Right cardiac atrium (tissue), 5 donors: ENCODE measurements at regions not wholly inside any gene's neighbourhood (a gene's known extent, or its start where the extent isn't known, plus 50 kb on each side); places are given as distances from the start of the nearest gene placed in this dataset.
A peak's percentile ranks its signal among the peaks of the same experiment; 100 is the strongest.
"Not testable (repeated sequence)": the region's sequence is repeated elsewhere in the genome, so short reads cannot be mapped to it uniquely, and the experiment has no call there.

Experiments
- ATAC-seq, 2 donors: fragments of 200-7000 bp; cut with Tn5 transposase; one replicate each; pipeline versions ENCODE4 v1.8.0 to v1.9.1; 2020; ENCODE audit warnings: moderate library complexity in 2 of 2, mild to moderate bottlenecking in 1 of 2
- DNase-seq, 3 donors: peaks; one replicate each; pipeline ENCODE4 v3.0.0-alpha.2; 2020
- H3K27ac ChIP-seq: one replicate; pipeline ENCODE4 v1.5.1; 2013; ENCODE audit warnings: mild to moderate bottlenecking, low read length, control low read depth, moderate library complexity
- H3K27me3 ChIP-seq: one replicate; pipeline ENCODE4 v1.6.1; 2013; ENCODE audit not compliant: control insufficient read depth, insufficient read depth
- H3K4me1 ChIP-seq: one replicate; pipeline ENCODE4 v1.6.1; 2013; ENCODE audit warnings: low read length; ENCODE audit not compliant: control insufficient read depth, insufficient read depth
- H3K4me3 ChIP-seq: one replicate; pipeline ENCODE4 v1.5.1; 2013; ENCODE audit warnings: low read length, control low read depth
- H3K9me3 ChIP-seq: one replicate; pipeline ENCODE4 v1.6.1; 2013; ENCODE audit warnings: low read length; ENCODE audit not compliant: control insufficient read depth
- WGBS: extraction: QIAGEN DNeasy Blood & Tissue Kit; methylation state at CpG from one replicate; pipeline ENCODE4 v1.1.7; 2013; 5-methylcytosine and 5-hydroxymethylcytosine counted together
- intact Hi-C, 4 donors: fragments of 100-400 bp; cut with DNase I; formaldehyde crosslinking; loops; one replicate each; pipeline versions ENCODE4 v1.11.0 to v1.14.0; 2022 to 2023
- donor health status: healthy with polysubstance abuse.
- donor health status: DM: no; HTN: yes; CAD: no.
- donor health status: DM: no; HTN: no; CAD: no.
- donor health status: DM: no; HTN: yes; CAD: no; lungs with severe emphysema.
- donor health status: DM: yes; HTN: yes; CAD: no.

DNA sequence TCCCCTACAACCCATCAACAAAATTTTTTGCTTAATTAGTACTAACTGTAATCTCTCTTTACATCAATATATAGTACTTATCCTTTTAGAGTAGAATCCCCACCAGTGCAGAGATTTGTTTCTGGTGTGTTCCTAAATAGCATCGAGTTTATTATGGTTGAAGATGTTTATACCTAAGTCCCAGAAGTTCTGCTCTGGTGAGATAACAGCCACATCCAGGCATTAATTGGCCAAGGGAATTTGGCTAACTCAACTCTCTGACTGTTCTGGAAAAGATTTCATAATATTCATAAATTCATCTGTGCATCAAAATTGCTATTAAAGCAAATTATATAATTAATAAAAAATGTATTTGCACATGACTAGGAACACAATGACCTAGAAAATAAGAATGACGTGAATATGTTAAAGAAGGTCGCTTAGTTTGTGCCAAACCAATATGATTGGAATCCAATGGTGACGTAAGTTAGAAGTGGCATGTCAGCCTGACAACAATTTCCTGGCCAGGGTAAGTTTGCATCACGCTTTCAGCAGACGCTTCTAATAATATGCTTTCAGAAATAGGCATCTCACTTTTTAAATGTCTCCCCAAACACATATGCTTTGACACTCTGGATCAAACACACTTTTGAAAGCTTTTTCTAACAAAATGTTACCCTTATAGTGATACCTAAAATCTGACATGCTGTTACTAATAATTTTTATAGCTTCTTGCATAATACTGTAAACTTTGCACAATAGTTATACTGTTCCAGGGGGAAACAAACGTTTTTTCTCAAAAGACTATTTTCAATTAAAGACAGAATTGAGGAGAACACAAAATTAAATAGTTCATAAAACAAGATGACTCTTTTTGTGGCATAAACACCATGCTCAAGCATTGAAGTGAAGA is 236.7 kb downstream of the TENT5A start:
- intact Hi-C loops: no loop called here
- ATAC-seq: peak; percentile 70 to 76
- Histone ChIP-seq H3K27ac (no peak overlapping the region), H3K4me3 (peak overlapping the region; percentile 10), H3K27me3 (no peaks in the 10 kb centered on the region), H3K9me3 (no peaks in the 10 kb centered on the region), H3K4me1 (no peaks in the 10 kb centered on the region)
- no peak for DNase-seq
- 35% methylated on average over 7 of the region's 7 CpGs for WGBS

DNA sequence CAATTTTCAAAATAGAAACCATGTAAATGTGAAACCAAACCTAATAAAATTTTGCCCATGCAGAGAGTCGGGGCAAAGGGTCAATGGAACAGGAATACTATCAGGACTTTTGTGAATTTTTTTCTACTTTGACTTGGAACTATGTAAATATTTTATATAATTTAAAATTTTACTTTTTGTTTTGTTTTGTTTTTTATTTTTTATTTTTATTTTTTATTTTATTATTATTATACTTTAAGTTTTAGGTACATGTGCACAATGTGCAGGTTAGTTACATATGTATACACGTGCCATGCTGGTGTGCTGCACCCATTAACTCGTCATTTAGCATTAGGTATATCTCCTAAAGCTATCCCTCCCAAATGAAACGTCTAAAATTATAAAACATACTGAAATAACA is 238.3 kb downstream of the TENT5A start:
- WGBS: 77% methylated on average over 4 of the region's 4 CpGs
- H3K27ac ChIP-seq, DNase-seq, intact Hi-C loops, ATAC-seq, H3K4me1 ChIP-seq, H3K27me3 ChIP-seq, H3K9me3 ChIP-seq, H3K4me3 ChIP-seq: not testable (repeated sequence)

DNA sequence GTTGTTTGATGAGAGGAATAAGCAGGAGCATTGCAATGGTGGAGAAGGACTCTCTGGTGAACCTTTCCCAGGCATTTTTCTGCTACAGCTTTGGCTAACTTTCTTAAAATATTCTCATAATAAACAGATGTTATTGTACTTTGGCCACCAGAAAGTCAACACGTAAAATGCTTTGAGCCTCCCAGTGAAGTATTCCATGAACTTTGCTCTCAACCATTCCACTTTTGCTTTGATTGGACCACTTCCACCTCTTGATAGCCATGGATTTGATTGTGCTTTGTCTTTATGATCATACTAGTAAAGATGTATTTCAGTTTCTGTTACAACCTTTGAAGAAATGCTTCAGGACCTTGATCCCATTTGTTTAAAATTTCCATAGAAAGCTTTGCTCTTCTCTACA is 241.1 kb downstream of the TENT5A start:
- Histone ChIP-seq H3K4me1 (no peaks in the 10 kb centered on the region), H3K9me3 (no peaks in the 10 kb centered on the region), H3K27me3 (no peaks in the 10 kb centered on the region), H3K4me3 (no peak overlapping the region), H3K27ac (no peak overlapping the region)
- intact Hi-C loops: no loop called here
- no peak for DNase-seq
- 0% methylated on average over 1 of the region's 1 CpG for WGBS
- peak in 1 of 2 donors; percentile 38 for ATAC-seq

DNA sequence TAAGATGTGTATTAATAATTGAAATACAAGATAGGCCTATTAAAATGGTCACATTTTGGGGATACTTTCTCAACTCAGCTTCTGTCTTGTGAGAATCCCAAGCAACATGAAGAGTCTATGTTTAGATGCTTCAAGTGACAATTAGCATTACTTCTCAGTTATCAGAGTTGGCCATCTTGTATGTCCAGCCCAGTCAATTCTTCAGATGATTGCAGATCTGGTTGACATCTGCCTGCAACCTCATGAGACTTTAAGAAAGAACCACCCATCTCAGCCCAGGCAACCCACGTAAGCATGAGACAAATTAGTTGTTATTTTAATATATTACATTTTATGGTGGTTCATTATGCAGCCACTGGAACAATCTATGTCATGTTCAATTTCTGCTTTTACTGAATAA is 256.5 kb downstream of the TENT5A start:
- no peak overlapping the region for H3K27ac ChIP-seq
- H3K9me3 ChIP-seq: no peaks in the 10 kb centered on the region
- DNase-seq: no peak
- no peaks in the 10 kb centered on the region for H3K27me3 ChIP-seq
- H3K4me1 ChIP-seq: no peaks in the 10 kb centered on the region
- H3K4me3 ChIP-seq: no peak overlapping the region
- intact Hi-C loops: no loop called here
- ATAC-seq: no peak
- WGBS: 88% methylated on average over 1 of the region's 1 CpG

DNA sequence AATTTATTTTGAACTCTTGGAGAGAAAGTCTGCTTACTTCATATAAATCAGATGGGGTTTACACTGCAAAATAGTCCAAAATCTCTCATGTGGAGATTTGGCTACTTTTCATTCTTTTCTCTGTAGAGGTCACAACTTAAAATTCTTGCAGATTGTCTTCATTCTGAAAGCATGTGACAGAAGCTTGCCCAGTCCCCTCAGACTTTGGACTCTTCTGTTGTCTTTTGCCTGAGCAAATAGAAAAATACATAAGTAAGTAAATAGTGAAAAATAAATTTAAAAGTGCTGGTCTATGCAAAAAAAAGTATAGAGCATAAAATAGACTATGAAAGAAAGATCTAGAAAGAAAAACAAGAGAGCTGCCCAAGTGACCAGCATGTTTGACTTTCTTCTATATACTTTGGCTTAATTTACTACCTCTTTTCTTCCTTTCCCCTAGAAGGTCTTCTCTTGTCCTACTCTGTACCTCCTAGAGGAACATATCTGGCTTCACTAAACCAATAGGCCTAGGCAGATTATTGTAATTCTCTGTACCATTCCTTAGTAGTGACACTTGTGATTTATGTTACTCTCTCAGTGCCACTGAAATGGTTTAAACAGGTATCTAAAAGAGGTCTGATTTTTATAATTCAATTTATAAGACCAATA is 260.9 kb downstream of the TENT5A start:
- H3K4me3 ChIP-seq: no peak overlapping the region
- no peaks in the 10 kb centered on the region for H3K27me3 ChIP-seq
- DNase-seq (no peak), ATAC-seq (no peak)
- intact Hi-C loops: no loop called here
- no peaks in the 10 kb centered on the region for H3K9me3 ChIP-seq
- H3K4me1 ChIP-seq: no peaks in the 10 kb centered on the region
- no peak overlapping the region for H3K27ac ChIP-seq

DNA sequence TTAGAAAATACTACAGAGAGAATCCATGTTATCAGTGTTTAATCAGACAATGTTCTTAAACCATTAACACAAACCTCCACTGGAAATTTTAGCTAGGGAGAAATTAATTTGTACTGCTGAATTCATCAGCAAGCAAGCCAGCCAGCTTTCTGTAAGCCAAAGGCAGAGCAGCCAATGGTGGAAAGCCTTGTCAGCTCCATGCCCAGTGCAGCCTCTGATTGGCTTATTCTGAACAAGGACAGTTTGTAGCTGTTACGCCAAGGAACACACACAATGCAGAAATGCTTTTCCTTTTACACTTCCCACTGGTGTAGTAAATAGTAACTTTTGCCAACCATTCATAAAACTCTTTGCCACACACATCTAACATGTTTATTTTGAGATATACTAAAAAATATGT is 265.0 kb downstream of the TENT5A start:
- 41% methylated on average over 1 of the region's 1 CpG for WGBS
- ATAC-seq: peak; percentile 90 to 97
- Histone ChIP-seq H3K27ac (no peak overlapping the region), H3K4me1 (no peaks in the 10 kb centered on the region), H3K27me3 (no peaks in the 10 kb centered on the region), H3K4me3 (peak overlapping the region; percentile 32), H3K9me3 (no peaks in the 10 kb centered on the region)
- peak; percentile 63 to 84 (median 69) for DNase-seq
- intact Hi-C loops: no loop called here

DNA sequence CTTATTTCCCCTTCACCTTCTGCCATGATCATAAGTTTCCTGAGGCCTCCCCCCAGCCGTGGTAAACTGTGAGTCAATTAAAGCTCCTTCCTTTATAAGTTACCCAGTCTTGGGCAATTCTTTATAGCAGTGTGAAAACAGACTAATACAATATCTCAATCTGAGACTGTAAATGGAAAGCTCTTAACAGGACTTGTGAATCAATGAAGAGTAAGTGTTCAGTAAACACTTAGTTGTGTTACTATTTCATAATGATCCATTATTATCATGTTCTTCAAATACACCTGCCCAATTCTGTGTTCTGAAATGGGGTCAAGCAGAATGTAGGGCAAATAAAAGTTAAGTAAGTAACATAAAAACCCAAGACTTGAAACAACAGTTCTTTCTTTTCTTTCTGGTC is 266.2 kb downstream of the TENT5A start:
- 62% methylated on average over 1 of the region's 1 CpG for WGBS
- no peak for ATAC-seq
- Histone ChIP-seq H3K27ac (no peak overlapping the region), H3K27me3 (no peaks in the 10 kb centered on the region), H3K9me3 (no peaks in the 10 kb centered on the region), H3K4me3 (no peak overlapping the region), H3K4me1 (no peaks in the 10 kb centered on the region)
- no peak for DNase-seq
- intact Hi-C loops: no loop called here

DNA sequence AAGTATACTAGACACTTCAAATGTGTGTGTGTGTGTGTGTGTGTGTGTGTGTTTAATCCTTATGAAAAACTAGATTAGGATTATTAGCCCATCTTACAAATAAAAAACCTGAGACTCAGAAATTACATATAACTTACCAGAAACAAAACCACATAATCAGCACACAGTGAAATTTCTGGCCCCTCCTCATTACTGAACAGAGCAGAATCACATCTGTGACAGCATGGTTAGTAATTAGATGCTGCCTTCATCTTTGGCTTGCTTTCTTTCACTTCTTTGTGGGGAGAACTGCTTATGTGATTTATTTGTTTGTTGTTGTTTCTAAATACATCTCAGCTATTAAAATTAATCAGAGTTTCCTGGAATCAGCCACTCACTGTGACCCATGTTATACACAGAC is 267.1 kb downstream of the TENT5A start:
- no peaks in the 10 kb centered on the region for H3K4me1 ChIP-seq
- no peak for DNase-seq
- H3K9me3 ChIP-seq: no peaks in the 10 kb centered on the region
- H3K27ac ChIP-seq: no peak overlapping the region
- intact Hi-C loops: no loop called here
- H3K4me3 ChIP-seq: no peak overlapping the region
- no peaks in the 10 kb centered on the region for H3K27me3 ChIP-seq
- no peak for ATAC-seq

DNA sequence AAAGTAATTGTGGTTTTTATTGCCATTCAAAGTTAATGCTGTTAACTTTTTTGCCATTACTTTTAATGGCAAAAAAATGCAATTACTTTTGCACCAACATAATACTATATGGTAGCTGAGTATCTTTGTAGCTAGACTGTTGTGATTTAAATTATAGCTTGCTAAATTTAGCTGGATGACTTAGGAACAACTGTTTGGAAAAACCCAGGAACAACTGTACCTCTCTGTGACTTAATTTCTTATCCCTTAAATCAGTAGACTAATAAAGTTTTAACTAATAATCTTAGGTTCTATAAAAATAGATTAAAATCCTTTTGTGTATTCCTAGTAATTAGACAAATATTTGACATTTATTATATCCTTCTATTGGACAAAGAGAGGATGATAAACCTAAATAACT is 268.2 kb downstream of the TENT5A start:
- intact Hi-C loops: no loop called here
- Histone ChIP-seq H3K4me1 (no peaks in the 10 kb centered on the region), H3K9me3 (no peaks in the 10 kb centered on the region), H3K27ac (no peak overlapping the region), H3K27me3 (no peaks in the 10 kb centered on the region), H3K4me3 (no peak overlapping the region)
- ATAC-seq: no peak
- DNase-seq: no peak

DNA sequence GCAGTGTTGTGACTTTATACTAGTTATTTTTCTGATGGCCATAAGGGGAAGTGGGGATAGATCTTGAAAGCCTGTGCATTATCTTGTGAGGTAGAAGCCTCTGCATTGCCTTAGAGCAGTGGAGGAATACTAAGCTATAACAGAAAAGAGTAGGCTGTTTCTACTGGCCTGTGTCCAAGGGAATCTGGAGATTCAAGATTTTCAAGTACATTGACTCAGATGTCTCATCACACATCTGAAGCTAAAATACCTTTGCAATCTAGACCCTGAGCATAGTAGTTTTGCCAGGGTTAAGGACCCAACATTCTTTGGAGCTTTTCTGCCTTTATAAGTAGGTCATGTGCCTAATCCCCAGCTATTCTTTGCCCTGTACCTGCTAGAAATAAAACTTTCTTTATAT is 272.3 kb downstream of the TENT5A start:
- H3K4me1 ChIP-seq: no peaks in the 10 kb centered on the region
- H3K27ac ChIP-seq: no peak overlapping the region
- ATAC-seq (no peak), DNase-seq (no peak)
- H3K27me3 ChIP-seq: no peaks in the 10 kb centered on the region
- H3K4me3 ChIP-seq: no peak overlapping the region
- intact Hi-C loops: no loop called here
- H3K9me3 ChIP-seq: no peaks in the 10 kb centered on the region

DNA sequence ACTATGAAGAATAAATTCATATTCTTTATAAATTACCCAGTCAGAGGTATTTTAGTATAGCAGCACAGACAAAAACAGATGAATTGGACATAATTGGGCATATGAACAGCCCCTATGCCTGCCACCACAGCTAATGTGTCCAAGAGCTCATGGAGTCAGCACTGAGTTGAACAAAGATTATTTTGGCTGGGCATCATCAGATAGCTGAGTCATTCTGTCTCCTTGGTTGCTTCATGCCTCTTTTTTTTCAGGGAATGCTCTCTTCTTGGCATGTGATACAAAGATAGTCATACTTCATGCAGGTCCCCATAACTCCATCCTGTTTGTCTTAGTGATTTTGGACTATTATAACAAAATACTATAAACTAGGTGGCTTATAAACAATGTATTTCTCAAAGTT is 275.6 kb downstream of the TENT5A start:
- Histone ChIP-seq H3K4me1 (no peaks in the 10 kb centered on the region), H3K27ac (no peak overlapping the region), H3K4me3 (no peak overlapping the region), H3K27me3 (no peaks in the 10 kb centered on the region), H3K9me3 (no peaks in the 10 kb centered on the region)
- ATAC-seq (no peak), DNase-seq (no peak)
- intact Hi-C loops: no loop called here
